ENCODE measurements at regions not wholly inside any gene's neighbourhood (a gene's known extent, or its start where the extent isn't known, plus 50 kb on each side); places are given as distances from the start of the nearest gene placed in this dataset.

DNA sequence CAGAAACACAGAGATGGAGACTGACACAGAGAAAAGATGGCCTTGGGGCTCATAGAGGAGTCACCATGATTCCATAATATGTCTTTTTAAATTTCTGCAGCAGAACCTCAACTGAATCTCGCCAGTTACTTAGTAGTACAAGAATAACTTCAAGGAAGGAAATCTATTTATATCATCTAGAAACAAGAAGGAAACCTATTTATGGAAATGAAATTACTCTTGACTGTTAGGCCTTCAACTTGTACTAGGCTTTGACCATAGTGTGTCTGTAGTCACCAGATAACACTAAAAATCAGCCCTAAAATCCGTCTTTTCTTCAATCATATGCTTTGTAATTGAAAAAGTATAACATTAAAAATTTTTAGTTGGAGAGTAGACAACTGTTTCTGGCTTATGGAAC, 740.4 kb downstream of the TRIML1 start:
- no peaks in the 10 kb centered on the region for H3K36me3 ChIP-seq (ENCODE audit: control insufficient read depth, insufficient read depth, low read length)
- no peak overlapping the region for H3K4me2 ChIP-seq (ENCODE audit: extremely low read depth, insufficient read depth, low read length)
- H3K79me2 ChIP-seq (ENCODE audit: control insufficient read depth, insufficient read depth, low read length), result no peaks in the 10 kb centered on the region
- no peaks in the 10 kb centered on the region for H4K20me1 ChIP-seq (ENCODE audit: control insufficient read depth, extremely low read depth, insufficient read depth, low read length)
- no peaks in the 10 kb centered on the region for H3K27me3 ChIP-seq (ENCODE audit: control insufficient read depth, insufficient read depth, low read length)
- no peak overlapping the region for H2AFZ ChIP-seq (ENCODE audit: low read length)
- no peak overlapping the region for H3K9ac ChIP-seq (ENCODE audit: insufficient read depth, low read length)
- H3K4me1 ChIP-seq (ENCODE audit: control insufficient read depth, extremely low read depth, insufficient read depth, low read length), result no peaks in the 10 kb centered on the region
- H3K9me3 ChIP-seq (ENCODE audit: control insufficient read depth, insufficient read depth, low read depth, low read length), result no peaks in the 10 kb centered on the region
- no peak for DNase-seq (ENCODE audit: low read depth in 2 of 2)
- no peak overlapping the region for H3K27ac ChIP-seq (ENCODE audit: insufficient read depth, low read length)
- TF ChIP-seq EZH2 (IDR thresholded peaks at IDR 0.05; ENCODE audit: low read length, missing control alignments), result no peak
- TF ChIP-seq, protein P1, sequence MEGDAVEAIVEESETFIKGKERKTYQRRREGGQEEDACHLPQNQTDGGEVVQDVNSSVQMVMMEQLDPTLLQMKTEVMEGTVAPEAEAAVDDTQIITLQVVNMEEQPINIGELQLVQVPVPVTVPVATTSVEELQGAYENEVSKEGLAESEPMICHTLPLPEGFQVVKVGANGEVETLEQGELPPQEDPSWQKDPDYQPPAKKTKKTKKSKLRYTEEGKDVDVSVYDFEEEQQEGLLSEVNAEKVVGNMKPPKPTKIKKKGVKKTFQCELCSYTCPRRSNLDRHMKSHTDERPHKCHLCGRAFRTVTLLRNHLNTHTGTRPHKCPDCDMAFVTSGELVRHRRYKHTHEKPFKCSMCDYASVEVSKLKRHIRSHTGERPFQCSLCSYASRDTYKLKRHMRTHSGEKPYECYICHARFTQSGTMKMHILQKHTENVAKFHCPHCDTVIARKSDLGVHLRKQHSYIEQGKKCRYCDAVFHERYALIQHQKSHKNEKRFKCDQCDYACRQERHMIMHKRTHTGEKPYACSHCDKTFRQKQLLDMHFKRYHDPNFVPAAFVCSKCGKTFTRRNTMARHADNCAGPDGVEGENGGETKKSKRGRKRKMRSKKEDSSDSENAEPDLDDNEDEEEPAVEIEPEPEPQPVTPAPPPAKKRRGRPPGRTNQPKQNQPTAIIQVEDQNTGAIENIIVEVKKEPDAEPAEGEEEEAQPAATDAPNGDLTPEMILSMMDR (conservative IDR thresholded peaks at IDR 0.05 in 1 of 2, IDR thresholded peaks at IDR 0.05 in 1 of 2; ENCODE audit: low read depth in 1 of 2, low read length in 2 of 2), result no peak
- no peak overlapping the region for H3K4me3 ChIP-seq (replicated peaks in 1 of 4; ENCODE audit: control extremely low read depth in 1 of 4, insufficient read depth in 1 of 4, low read depth in 3 of 4, low read length in 4 of 4)

DNA sequence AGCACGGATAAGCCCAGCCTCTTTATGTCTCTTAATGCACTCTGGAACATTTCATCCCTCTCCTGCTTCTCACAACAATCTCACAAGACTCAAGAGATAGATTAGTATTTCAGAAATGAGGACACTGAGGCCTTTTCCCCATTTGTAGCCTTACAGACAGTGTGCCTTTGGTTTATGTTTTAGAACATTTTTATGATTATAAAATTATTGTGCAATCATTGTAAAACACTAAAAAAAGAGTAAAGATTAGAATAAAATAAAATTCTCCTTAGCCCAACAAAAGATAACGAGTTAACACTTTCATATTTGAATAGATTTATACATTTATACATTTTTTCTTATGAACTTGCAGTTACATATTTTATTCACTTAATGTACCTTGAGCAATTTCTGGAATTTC, 748.7 kb downstream of the TRIML1 start:
- H3K4me2 ChIP-seq (ENCODE audit: extremely low read depth, insufficient read depth, low read length), result no peak overlapping the region
- H2AFZ ChIP-seq (ENCODE audit: low read length), result no peak overlapping the region
- DNase-seq (ENCODE audit: low read depth in 2 of 2), result no peak
- H4K20me1 ChIP-seq (ENCODE audit: control insufficient read depth, extremely low read depth, insufficient read depth, low read length), result no peaks in the 10 kb centered on the region
- H3K9ac ChIP-seq (ENCODE audit: insufficient read depth, low read length), result no peak overlapping the region
- H3K4me3 ChIP-seq (replicated peaks in 1 of 4; ENCODE audit: control extremely low read depth in 1 of 4, insufficient read depth in 1 of 4, low read depth in 3 of 4, low read length in 4 of 4), result no peak overlapping the region
- H3K79me2 ChIP-seq (ENCODE audit: control insufficient read depth, insufficient read depth, low read length), result no peaks in the 10 kb centered on the region
- H3K36me3 ChIP-seq (ENCODE audit: control insufficient read depth, insufficient read depth, low read length), result no peaks in the 10 kb centered on the region
- TF ChIP-seq, protein P1 (conservative IDR thresholded peaks at IDR 0.05 in 1 of 2, IDR thresholded peaks at IDR 0.05 in 1 of 2; ENCODE audit: low read depth in 1 of 2, low read length in 2 of 2), result no peak
- no peak for TF ChIP-seq EZH2 (IDR thresholded peaks at IDR 0.05; ENCODE audit: low read length, missing control alignments)
- H3K27me3 ChIP-seq (ENCODE audit: control insufficient read depth, insufficient read depth, low read length), result no peaks in the 10 kb centered on the region
- no peaks in the 10 kb centered on the region for H3K4me1 ChIP-seq (ENCODE audit: control insufficient read depth, extremely low read depth, insufficient read depth, low read length)
- H3K27ac ChIP-seq (ENCODE audit: insufficient read depth, low read length), result no peak overlapping the region
- no peaks in the 10 kb centered on the region for H3K9me3 ChIP-seq (ENCODE audit: control insufficient read depth, insufficient read depth, low read depth, low read length)

DNA sequence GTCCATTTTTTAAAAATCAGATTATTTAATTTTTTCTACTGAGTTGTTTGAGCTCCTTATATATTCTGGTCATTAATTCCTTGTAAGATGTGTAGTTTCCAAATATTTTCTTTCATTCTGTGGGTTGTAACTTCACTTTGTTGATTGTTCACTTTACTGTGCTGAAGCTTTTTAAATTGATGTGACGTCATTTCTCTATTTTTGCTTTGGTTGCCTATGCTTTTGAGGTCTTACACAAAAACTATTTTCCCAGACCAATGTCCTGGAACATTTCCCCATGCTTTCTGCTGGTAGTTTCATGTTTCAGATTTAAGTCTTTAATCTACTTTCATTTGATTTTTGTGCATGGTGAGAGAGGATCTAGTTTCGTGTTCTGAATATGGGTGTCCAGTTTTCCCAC, 753.6 kb downstream of the TRIML1 start:
- no peak overlapping the region for H3K9ac ChIP-seq (ENCODE audit: insufficient read depth, low read length)
- no peaks in the 10 kb centered on the region for H3K4me1 ChIP-seq (ENCODE audit: control insufficient read depth, extremely low read depth, insufficient read depth, low read length)
- no peaks in the 10 kb centered on the region for H3K27me3 ChIP-seq (ENCODE audit: control insufficient read depth, insufficient read depth, low read length)
- no peak overlapping the region for H3K27ac ChIP-seq (ENCODE audit: insufficient read depth, low read length)
- no peak overlapping the region for H3K4me3 ChIP-seq (replicated peaks in 1 of 4; ENCODE audit: control extremely low read depth in 1 of 4, insufficient read depth in 1 of 4, low read depth in 3 of 4, low read length in 4 of 4)
- TF ChIP-seq, protein P1 (conservative IDR thresholded peaks at IDR 0.05 in 1 of 2, IDR thresholded peaks at IDR 0.05 in 1 of 2; ENCODE audit: low read depth in 1 of 2, low read length in 2 of 2), result no peak
- TF ChIP-seq EZH2 (IDR thresholded peaks at IDR 0.05; ENCODE audit: low read length, missing control alignments), result no peak
- H2AFZ ChIP-seq (ENCODE audit: low read length), result no peak overlapping the region
- no peaks in the 10 kb centered on the region for H4K20me1 ChIP-seq (ENCODE audit: control insufficient read depth, extremely low read depth, insufficient read depth, low read length)
- no peak overlapping the region for H3K4me2 ChIP-seq (ENCODE audit: extremely low read depth, insufficient read depth, low read length)
- no peaks in the 10 kb centered on the region for H3K79me2 ChIP-seq (ENCODE audit: control insufficient read depth, insufficient read depth, low read length)
- DNase-seq (ENCODE audit: low read depth in 2 of 2), result peak in 1 of 2 donors; percentile 4
- no peaks in the 10 kb centered on the region for H3K9me3 ChIP-seq (ENCODE audit: control insufficient read depth, insufficient read depth, low read depth, low read length)
- H3K36me3 ChIP-seq (ENCODE audit: control insufficient read depth, insufficient read depth, low read length), result no peaks in the 10 kb centered on the region

Measured in fibroblast of lung (primary cell).